K562 (cell line): ENCODE measurements at regions not wholly inside any gene's neighbourhood (a gene's known extent, or its start where the extent isn't known, plus 50 kb on each side); places are given as distances from the start of the nearest gene placed in this dataset.

Source experiments
- ATAC-seq: fragments of 200-7000 bp; cut with Tn5 transposase; 3 replicates; pipeline ENCODE4 v1.9.1; 2020; ENCODE audit warnings: moderate library complexity
- BruUV-seq: library from RNA; stranded (reverse); fragments of 400-500 nt; replicated peaks from 2 replicates; lab custom pipeline; 2021; lab: Mats Ljungman, UMichigan
- CTCF ChIA-PET: fragments of 300-600 bp; formaldehyde crosslinking; extraction: SDS; loops from one replicate; lab custom pipeline; 2021; ENCODE audit warnings: low intra/inter-chr PET ratio; lab: Yijun Ruan, JAX
- POLR2A ChIA-PET: fragments of 300-600, 350-650 bp; sonication (Branson Sonifier 250); formaldehyde crosslinking; extraction: SDS; loops from one replicate; lab custom pipeline; 2021; ENCODE audit warnings: antibody characterized with exemption, inconsistent platforms; lab: Yijun Ruan, JAX
- DNase-seq, 4 experiments: peaks; one replicate each; pipeline versions ENCODE4 v3.0.0 to v3.0.0-alpha.2; 2011 to 2018; ENCODE audit warnings: low spot score in 3 of 4, mixed read lengths in 3 of 4; ENCODE audit errors: extremely low read depth in 1 of 4
- FAIRE-seq: peaks from 2 replicates; lab custom pipeline; 2011; peaks lifted over from hg19 to GRCh38; lab: Jason Lieb, UNC
- H2AFZ ChIP-seq: 2 replicates; pipeline ENCODE4 v1.6.0; 2011; ENCODE audit warnings: low read depth, low read length, control low read depth, inconsistent platforms
- H3K27ac ChIP-seq: fragments of 200-600 bp; 3 replicates; pipeline ENCODE4 v1.8.0; 2011; ENCODE audit warnings: low read depth, mild to moderate bottlenecking, control low read depth, inconsistent platforms, low read length, moderate library complexity, mixed read lengths; ENCODE audit errors: extremely low read depth
- H3K27me3 ChIP-seq, 2 experiments: fragments of 300-600 bp in 1 of 2; 2 replicates in 1 of 2; 3 replicates in 1 of 2; pipeline versions ENCODE4 v1.6.0 to v1.8.0; 2011; ENCODE audit warnings: inconsistent platforms in 2 of 2, low read length in 2 of 2, mild to moderate bottlenecking in 1 of 2, mixed read lengths in 1 of 2, moderate library complexity in 1 of 2; ENCODE audit not compliant: control insufficient read depth in 2 of 2, insufficient read depth in 2 of 2
- H3K36me3 ChIP-seq: fragments of 300-600 bp; 3 replicates; pipeline ENCODE4 v1.8.0; 2011; ENCODE audit warnings: mild to moderate bottlenecking, low read length, inconsistent platforms; ENCODE audit not compliant: control insufficient read depth, insufficient read depth
- H3K4me1 ChIP-seq, 2 experiments: fragments of 200-600 bp in 1 of 2; replicated peaks in 1 of 2; 2 replicates in 1 of 2; 3 replicates in 1 of 2; pipeline versions ENCODE4 v1.5.1 to v1.8.0; 2011; ENCODE audit warnings: inconsistent platforms in 2 of 2, low read length in 2 of 2, mild to moderate bottlenecking in 1 of 2, mixed read lengths in 1 of 2, moderate library complexity in 1 of 2; ENCODE audit not compliant: control insufficient read depth in 2 of 2, insufficient read depth in 2 of 2
- H3K4me2 ChIP-seq: 2 replicates; pipeline ENCODE4 v1.6.1; 2011; ENCODE audit warnings: low read length, control low read depth, inconsistent platforms, mixed read lengths; ENCODE audit not compliant: insufficient read depth
- H3K4me3 ChIP-seq: fragments of 200-600 bp; sonication (generic), shearing (Covaris generic); 2 replicates; pipeline ENCODE4 v1.5.1; 2016; ENCODE audit warnings: control low read depth, inconsistent platforms
- H3K79me2 ChIP-seq: fragments of 200-600 bp; 3 replicates; pipeline ENCODE4 v1.8.0; 2011; ENCODE audit warnings: low read length, inconsistent platforms; ENCODE audit not compliant: control insufficient read depth, insufficient read depth
- H3K9ac ChIP-seq, 2 experiments: 2 replicates each; pipeline versions ENCODE4 v1.6.0 to v1.6.1; 2011; ENCODE audit warnings: low read depth in 2 of 2, low read length in 2 of 2, control low read depth in 1 of 2, inconsistent platforms in 1 of 2, mild to moderate bottlenecking in 1 of 2, mixed read lengths in 1 of 2; ENCODE audit not compliant: insufficient read depth in 1 of 2
- H3K9me1 ChIP-seq: one replicate; pipeline ENCODE4 v1.6.0; 2011; ENCODE audit warnings: inconsistent platforms, mild to moderate bottlenecking, low read length, moderate library complexity; ENCODE audit not compliant: control insufficient read depth, insufficient read depth
- H3K9me3 ChIP-seq: replicated peaks from 2 replicates; pipeline ENCODE4 v1.5.1; 2011; ENCODE audit warnings: low read depth, low read length, inconsistent platforms; ENCODE audit not compliant: control insufficient read depth, insufficient read depth
- H4K20me1 ChIP-seq: replicated peaks from 2 replicates; pipeline ENCODE4 v1.6.1; 2011; ENCODE audit warnings: low read length, inconsistent platforms, mixed read lengths; ENCODE audit not compliant: control insufficient read depth, insufficient read depth
- ARHGAP35 ChIP-seq: fragments of 450-650 bp; IDR thresholded peaks from 2 replicates; pipeline ENCODE4 v1.6.1; 2018; ENCODE audit not compliant: partially characterized antibody
- FOXA3 ChIP-seq, 2 experiments: fragments of 450-650 bp in 1 of 2; sonication (generic) in 1 of 2; formaldehyde crosslinking; IDR thresholded peaks in 1 of 2; conservative IDR thresholded peaks in 1 of 2; 2 replicates each; pipeline versions ENCODE4 v1.4.0 to v1.8.0; 2020 to 2022; ENCODE audit warnings: mild to moderate bottlenecking in 2 of 2, missing genetic modification reagents in 1 of 2
- HMG20B ChIP-seq: fragments of 250-450 bp; sonication (Bioruptor Pico); IDR thresholded peaks from 2 replicates; pipeline ENCODE4 v1.5.0; 2021; ENCODE audit warnings: mild to moderate bottlenecking
- KLF13 ChIP-seq: fragments of 450-650 bp; IDR thresholded peaks from 2 replicates; pipeline ENCODE4 v1.6.1; 2016; ENCODE audit warnings: missing genetic modification characterization, low read depth, mild to moderate bottlenecking, missing compliant biosample characterization, moderate library complexity, borderline replicate concordance
- NCOA4 ChIP-seq: fragments of 450-650 bp; IDR thresholded peaks from 2 replicates; pipeline ENCODE4 v1.6.1; 2018; ENCODE audit warnings: mild to moderate bottlenecking; ENCODE audit not compliant: partially characterized antibody
- POLR2AphosphoS5 ChIP-seq: IDR thresholded peaks from 2 replicates; pipeline ENCODE4 v1.6.1; 2011; ENCODE audit warnings: mild to moderate bottlenecking, low read depth, low read length, moderate library complexity; ENCODE audit not compliant: control insufficient read depth, insufficient read depth
- RNF2 ChIP-seq: sonication (generic); IDR thresholded peaks from 2 replicates; pipeline ENCODE4 v1.6.1; 2016
- SMAD2 ChIP-seq: fragments of 150-350 bp; IDR thresholded peaks from 2 replicates; pipeline ENCODE4 v1.6.1; 2014; ENCODE audit warnings: low read depth, mild to moderate bottlenecking, low read length
- TAF15 ChIP-seq: fragments of 200-400 bp; formaldehyde crosslinking; IDR thresholded peaks from 2 replicates; pipeline ENCODE4 v1.6.1; 2017; ENCODE audit warnings: mild to moderate bottlenecking, low read depth, low read length, moderate library complexity
- TCF3 ChIP-seq: sonication (generic); formaldehyde crosslinking; IDR thresholded peaks from 2 replicates; pipeline ENCODE4 v1.4.0; 2020; ENCODE audit warnings: mild to moderate bottlenecking, missing genetic modification reagents
- ZNF253 ChIP-seq: fragments of 250-450 bp; sonication (Bioruptor Pico); conservative IDR thresholded peaks from 2 replicates; pipeline ENCODE4 v1.6.1; 2021; ENCODE audit warnings: mild to moderate bottlenecking
- ZNF280B ChIP-seq: fragments of 250-450 bp; sonication (Bioruptor Pico); IDR thresholded peaks from 2 replicates; pipeline ENCODE4 v1.5.1; 2021; ENCODE audit warnings: mild to moderate bottlenecking
- WGBS: fragments of 100-300 bp; shearing (Covaris generic); methylation state at CpG from one replicate; pipeline ENCODE4 v1.1.6; 2016; ENCODE audit warnings: low coverage, mixed read lengths; ENCODE audit not compliant: insufficient coverage; ENCODE audit errors: missing lambda C conversion rate; 5-methylcytosine and 5-hydroxymethylcytosine counted together
- in situ Hi-C: fragments of 300-500 bp; cut with MboI; formaldehyde crosslinking; loops from 4 replicates; pipeline ENCODE4 v1.15.0; 2018; ENCODE audit warnings: inconsistent platforms, mixed read lengths
- intact Hi-C: fragments of 100-400 bp; cut with micrococcal nuclease; formaldehyde crosslinking; loops from 2 replicates; pipeline ENCODE4 v1.14.2; 2022
- TF ChIP-seq, protein P1 (sequence below): fragments of 250-450 bp; sonication (Bioruptor Pico); IDR thresholded peaks from 2 replicates; pipeline ENCODE4 v1.5.0; 2021; ENCODE audit warnings: mild to moderate bottlenecking, moderate library complexity

- TF ChIP-seq ARHGAP35, result no peak
Measured at GRCh38 chr2:22382479-22383169, 1002.4 kb upstream of the KLHL29 start (continued).

DNA sequence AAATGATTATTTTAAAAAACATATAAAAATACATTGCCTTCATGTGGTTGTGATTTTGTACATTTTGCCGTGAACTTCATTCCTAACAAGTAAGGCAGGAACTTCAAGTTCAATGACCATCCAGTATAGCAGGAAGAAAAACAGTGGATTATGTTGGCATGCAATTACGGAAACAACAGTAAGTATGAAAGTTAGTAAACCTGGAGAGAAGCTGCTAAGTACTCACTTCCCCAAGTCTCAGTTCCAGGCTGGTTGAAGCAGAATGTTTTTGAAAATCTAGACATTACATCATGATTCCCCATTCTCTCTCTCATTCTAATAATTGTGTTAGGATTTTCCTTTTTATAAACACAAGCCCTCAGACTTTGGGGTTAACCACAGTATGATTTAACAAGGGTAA, 987.1 kb upstream of the KLHL29 start:
- no peaks in the 10 kb centered on the region for H3K27me3 ChIP-seq
- no peaks in the 10 kb centered on the region for H3K79me2 ChIP-seq
- no peak overlapping the region for H3K4me3 ChIP-seq
- H3K27ac ChIP-seq, result no peak overlapping the region
- no peak for DNase-seq
- no peaks in the 10 kb centered on the region for H4K20me1 ChIP-seq
- no peaks in the 10 kb centered on the region for H3K36me3 ChIP-seq
- WGBS, result 0% methylated on average over 2 of the region's 2 CpGs
- no peaks in the 10 kb centered on the region for H3K9me1 ChIP-seq
- H3K4me2 ChIP-seq, result no peak overlapping the region
- H2AFZ ChIP-seq, result no peak overlapping the region
- H3K9me3 ChIP-seq, result no peaks in the 10 kb centered on the region
- BruUV-seq, result no TSS peak
- no peak for TF ChIP-seq NCOA4
- TF ChIP-seq POLR2AphosphoS5, result no peak
- TF ChIP-seq, protein P1, sequence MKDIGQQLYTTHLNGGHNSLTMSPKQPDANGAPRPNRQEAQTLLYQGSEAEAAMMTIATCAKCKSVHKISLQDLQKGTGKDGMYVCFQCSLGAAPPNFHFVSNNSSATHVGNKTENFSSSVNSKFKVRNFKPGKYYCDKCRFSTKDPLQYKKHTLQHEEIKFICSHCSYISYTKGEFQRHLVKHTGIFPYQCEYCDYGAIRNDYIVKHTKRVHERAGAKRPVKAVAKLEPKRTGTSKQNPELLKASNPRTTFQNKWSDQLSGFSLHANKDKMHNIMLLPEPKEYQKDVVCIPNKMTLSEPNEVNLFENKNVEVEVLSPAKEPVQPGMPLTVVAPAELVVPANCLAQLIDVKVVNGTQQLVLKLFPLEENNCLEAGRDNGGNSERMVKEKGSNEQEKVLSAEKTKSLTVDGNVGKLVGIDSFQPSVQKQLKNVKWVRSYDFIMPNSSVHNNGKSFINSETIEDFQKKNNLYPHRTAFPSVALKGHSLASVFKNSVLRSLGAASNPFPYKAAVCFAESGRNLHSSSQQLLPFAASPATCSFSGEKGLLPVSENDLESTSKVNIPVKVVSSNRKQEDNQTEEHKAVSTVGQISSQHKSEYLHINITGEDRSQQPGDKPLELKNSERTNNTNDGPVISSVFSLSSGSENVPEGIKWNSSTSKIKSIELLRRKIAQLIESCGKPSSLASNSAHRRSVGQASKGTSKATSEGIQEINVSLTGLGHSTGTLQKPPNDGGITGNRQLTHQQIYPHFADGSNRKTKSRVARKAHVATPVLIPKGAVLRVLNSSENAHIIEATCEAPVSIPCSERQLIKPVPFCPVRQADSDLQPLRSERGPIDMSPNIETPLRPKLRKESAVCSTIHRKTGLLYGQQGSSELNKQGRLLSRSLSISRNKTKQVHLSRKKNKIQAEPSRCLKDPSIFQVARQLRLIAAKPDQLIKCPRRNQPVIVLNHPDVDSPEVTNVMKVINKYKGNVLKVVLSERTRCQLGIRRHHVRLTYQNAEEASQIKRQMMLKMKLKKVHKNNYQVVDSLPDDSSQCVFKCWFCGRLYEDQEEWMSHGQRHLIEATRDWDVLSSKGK (CRISPR knock-in tag), result no peak
- no peak for TF ChIP-seq ZNF253 (CRISPR knock-in tag)
- TF ChIP-seq ZNF280B (CRISPR knock-in tag), result no peak
- no peak for TF ChIP-seq FOXA3 (CRISPR knock-in tag; conservative IDR thresholded peaks at IDR 0.05 in 1 of 2, IDR thresholded peaks at IDR 0.05 in 1 of 2)
- TF ChIP-seq TCF3 (CRISPR knock-in tag), result no peak
- no peak for TF ChIP-seq RNF2
- TF ChIP-seq TAF15, result no peak
- TF ChIP-seq SMAD2, result no peak
- no peak for TF ChIP-seq HMG20B (CRISPR knock-in tag)
- TF ChIP-seq KLF13 (tag), result no peak
- ATAC-seq, result no peak
- H3K9ac ChIP-seq, result no peak overlapping the region
- H3K4me1 ChIP-seq, result no peaks in the 10 kb centered on the region
- in situ Hi-C loops (no loop called here), intact Hi-C loops (no loop called here)
- POLR2A ChIA-PET, result no interaction called here
- CTCF ChIA-PET, result no interaction called here
- FAIRE-seq, result no peak
